ELF-1 (cell line): ENCODE measurements at regions not wholly inside any gene's neighbourhood (a gene's known extent, or its start where the extent isn't known, plus 50 kb on each side); places are given as distances from the start of the nearest gene placed in this dataset.
A peak's percentile ranks its signal among the peaks of the same experiment; 100 is the strongest.
"Not testable (repeated sequence)": the region's sequence is repeated elsewhere in the genome, so short reads cannot be mapped to it uniquely, and the experiment has no call there.

Experiments
- DNase-seq: peaks from one replicate; pipeline ENCODE4 v3.0.0-alpha.2; 2016; ENCODE audit warnings: low read depth, low spot score

DNA sequence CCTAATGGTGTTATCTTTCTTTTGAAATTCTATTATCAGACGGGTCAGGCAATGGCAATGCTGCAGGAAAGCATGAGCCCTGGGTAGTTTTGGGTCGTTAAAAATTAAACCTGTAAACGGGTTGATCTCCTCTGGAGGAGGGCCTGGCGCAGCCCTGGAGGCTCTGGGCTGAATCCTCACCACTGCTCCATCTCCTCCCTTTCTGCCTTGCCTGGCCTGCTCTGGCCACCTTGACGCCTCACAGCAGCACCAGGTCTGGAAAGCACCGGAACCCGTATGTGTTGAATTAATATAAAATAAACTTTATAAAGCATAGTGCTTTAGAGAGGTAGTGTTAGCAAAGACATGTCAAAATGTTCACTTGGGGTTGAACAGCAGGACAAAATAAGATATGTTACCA lies 316.1 kb downstream of the LNPK start:
- no peak for DNase-seq

DNA sequence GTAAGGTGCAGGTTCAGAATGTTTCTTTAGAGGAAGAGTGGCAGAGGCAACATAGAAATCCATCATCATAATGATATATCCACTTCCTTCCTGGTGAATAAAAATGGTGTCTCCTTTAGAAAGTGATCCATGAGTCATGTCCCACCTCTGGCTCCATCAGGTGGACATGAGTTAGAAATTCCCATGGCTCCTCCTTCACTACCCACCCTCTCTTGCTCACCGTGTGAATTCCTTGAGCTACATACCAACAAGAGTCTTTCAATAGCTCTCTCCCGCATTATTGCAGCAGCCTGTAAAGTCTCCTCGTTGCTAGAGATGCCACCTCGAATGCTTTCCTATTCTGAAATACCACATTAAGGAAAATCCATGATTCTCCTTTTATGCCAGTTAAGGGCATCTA lies 317.6 kb downstream of the LNPK start:
- DNase-seq, result no peak

DNA sequence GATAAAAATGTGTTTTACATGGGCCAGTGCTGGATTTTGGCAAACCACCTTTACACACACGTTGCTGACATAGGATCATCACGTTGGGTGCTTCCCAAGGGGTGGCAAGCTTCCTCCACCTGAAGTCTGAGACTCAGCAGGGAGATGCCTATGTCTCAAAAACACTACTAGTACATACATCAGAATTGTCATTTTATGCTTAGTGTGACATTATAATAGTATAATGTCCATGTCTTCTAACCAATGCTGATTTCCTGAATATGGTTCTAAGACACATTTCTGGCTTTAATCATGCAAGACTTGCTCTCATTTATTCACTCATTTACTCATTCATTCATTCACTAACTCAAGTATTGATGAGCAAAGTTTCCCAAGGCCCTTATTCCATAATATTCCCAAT lies 322.3 kb downstream of the LNPK start:
- DNase-seq, result no peak

DNA sequence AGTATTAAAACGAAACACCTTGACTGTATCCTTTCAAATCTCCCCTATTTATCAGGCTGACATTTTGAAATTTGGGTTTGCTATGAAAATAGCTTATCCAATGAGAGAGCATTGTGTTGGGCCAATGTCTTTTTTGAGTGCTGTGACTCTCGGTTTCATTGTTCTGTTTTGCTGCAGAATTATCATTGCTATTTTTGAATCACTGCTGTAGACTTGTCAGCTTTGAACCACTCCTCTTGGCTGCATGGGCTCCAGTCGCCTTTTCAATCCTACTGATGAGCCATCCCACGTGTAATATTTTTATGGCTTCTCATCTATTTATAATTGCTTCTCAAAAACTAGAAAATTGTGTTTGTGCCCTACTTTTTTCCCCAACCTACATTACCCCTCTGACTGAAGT lies 322.8 kb downstream of the LNPK start:
- no peak for DNase-seq

DNA sequence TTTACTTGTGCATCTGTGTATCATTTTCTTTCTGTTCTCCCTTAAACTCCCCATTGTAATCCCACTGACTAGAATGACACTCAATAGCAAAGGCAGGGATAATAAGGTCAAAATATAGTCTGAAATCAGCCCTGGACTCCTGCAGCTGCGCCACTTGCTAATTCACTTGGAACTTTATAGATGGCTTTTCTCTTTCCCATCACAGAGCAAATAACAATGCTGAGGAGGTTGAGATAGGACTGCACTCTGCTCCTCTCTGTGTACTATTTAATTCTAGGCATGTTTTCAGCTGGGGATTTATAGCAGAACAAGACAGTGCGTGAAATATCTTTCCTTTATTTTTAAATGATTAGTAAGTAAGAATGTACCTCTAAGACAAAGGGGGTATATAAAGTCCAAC lies 324.2 kb downstream of the LNPK start:
- no peak for DNase-seq

DNA sequence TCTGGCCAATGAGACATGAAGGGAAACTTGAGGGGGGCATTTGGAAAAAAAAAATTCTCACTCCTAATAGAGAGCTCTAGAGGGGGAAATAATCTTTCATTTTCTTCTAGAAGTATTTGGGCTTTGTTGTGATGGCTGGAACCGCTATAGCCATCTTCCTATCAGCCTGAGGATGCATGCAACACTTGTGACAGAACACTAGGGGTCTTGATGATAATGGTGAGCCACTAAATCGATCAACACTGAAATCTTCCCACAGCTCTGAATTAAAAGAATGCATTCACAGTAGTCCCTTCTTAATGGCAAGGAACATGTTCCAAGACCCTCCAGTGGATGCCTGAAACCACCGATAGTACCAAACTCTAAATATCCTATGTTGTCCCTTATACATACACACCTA lies 325.3 kb downstream of the LNPK start:
- DNase-seq, result no peak

DNA sequence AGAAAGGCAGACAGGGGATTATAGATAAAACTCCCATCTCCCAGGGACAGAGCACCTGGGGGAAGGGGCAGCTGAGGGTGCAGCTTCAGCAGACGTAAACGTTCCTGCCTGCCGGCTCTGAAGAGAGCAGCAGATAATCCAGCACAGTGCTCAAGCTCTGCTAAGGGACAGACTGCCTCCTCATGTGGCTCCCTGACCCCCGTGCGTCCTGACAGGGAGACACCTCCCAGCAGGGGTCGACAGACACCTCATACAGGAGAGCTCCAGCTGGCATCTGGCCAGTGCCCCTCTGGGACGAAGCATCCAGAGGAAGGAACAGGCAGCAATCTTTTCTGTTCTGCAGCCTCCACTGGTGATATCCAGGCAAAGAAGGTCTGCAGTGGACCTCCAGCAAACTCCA lies 333.3 kb downstream of the LNPK start:
- not testable (repeated sequence) for DNase-seq

DNA sequence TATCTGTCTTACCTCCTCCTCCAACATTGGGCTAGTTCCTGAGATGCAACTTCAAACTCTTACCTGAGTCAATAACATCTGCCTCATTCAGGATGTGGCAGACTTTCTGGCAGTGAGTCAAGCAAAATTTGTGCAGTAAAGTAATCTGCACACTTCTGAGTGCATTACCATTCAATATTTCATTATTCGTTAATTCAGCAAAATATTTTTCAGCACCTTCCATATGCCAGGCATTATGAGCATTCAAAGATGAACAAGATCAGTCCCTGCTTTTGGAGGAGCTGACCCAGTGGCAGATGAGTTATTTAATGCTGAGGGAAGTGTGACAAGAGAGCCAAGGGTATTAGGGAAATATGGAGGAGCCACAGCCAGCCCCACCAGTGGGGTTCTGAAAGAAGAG lies 339.7 kb downstream of the LNPK start:
- no peak for DNase-seq

DNA sequence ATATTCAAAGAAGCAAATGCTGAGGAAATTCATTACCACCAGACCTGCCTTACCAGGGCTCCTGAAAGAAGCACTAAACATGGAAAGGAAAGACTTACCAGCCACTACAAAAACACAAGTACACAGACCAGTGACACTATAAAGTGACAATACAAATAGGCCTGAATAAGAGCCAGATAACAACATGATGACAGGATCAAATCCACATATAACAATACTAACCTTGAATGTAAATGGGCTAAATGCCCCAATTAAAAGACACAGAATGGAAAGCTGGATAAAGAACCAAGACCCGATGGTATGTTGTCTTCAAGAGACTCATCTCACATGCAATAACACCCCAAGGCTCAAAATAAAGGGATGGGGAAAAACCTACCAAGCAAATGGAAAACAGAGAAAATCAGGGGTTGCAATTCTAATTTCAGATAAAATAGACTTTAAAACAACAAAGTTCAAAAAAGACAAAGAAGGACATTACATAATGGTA lies 353.4 kb downstream of the LNPK start:
- no peak for DNase-seq

DNA sequence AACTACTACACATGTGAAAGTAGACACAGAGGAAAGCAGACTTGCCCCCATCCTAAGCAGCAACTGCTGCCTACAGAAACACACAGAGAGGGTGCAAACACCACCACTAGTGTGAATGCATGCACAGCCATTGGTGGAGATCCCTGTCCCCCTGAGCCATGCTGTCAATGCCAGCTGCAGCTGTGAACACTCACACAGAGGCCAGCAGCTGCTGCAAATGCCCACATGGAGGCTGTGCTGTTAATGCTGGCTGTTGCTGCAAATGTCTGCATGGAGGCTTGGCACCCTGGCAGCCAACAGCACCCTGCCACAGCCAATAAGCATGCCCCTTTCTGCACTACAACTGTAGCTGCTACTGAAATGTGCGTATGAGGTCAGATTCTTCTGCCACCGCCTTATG lies 355.0 kb downstream of the LNPK start:
- DNase-seq, result no peak

DNA sequence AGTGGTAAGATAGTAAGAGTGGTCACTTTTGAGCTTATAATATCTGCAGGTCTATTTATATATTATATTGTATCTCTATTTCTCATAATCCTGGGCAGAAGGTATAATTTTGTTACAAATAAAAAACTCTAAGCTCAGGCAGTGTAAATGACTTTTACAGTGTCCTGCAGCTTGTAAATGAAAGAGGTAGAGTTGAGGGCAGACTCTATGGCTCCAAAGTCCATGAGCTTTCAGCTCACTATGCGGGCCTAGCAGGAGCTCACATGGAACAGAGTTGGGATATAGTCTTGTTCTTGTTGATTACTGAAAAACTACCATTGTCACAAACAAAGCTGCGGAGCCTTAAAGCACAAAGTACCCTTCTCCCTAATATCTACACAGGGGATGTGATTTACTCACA lies 361.4 kb downstream of the LNPK start:
- no peak for DNase-seq

DNA sequence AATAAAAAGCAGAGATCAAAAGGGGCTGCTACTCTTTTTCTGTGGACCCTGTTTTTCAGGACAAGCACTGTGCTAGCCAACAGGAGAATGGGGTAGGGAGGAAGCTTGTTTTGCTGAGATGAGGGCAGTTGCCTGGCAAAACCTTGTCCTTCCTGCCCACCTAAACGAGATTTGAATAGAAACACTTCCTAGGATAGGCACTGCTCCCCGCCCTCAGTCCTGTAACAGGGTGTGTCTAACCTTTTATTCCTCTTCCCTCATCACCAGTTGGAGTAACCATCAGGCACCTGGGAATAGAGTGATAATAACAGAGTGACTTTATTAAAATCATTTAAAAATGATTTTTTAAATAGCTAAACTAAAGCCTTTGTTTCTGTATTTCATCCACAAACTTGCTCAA lies 368.8 kb downstream of the LNPK start:
- no peak for DNase-seq

DNA sequence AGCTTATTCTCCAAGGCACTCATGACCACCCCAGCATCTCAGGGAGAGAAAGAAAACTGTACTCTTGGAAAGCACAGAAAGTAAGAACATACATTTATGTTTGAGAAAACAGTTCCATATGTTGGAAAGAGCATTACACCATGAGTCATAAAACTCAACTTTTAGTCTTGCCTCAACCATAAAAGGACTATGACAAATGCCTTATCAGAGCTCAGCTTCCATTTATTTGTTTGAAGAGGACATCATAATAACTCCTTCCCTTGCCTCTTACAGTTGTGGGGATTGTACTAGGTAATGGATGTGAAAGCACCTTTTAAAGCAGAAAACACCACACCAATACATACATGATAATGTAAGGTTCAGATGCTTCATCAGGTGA lies 370.8 kb downstream of the LNPK start:
- no peak for DNase-seq

DNA sequence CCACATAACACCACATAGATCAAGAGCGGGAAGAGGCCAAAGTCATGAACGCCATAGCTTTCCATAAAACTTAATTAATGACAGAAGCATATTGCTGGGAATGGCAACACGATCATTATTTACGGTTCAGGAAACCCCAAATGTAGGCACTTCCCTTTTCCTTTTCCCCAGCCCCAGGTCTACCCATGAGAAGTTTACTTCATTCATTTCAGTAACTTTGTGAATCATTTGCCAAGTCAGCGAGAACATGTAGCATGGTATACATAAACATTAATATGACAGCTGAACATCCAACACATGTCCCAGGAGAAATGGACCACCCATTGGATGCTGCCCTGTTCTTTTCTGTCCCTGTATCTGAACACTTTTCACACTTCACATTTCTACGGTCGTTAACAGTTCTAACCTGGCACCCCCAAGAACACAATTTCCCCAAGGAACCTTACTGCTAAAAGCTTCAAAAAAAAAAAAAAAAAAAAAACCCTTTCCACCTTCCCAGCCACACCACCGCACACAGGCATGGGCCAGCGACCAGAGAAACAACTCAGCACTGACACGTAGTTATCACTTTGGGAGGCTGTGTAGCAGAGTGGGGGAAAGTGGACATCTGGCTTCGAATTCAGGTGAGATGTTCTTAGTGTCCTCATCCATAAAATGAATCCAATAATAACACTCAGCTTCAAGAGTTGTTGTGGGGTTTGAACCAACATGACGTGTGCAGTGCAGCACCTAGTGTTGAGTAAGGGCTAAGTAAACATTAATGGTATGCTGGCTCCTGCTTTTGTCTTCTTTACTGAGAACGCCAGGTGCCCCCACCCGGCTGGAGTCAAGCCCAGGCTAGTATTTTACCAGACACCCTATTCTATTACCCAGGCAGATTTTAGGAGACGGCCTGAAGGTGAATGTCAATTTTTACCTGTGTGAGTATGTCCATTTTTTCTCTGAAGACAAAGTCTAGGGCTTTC lies 371.5 kb downstream of the LNPK start:
- no peak for DNase-seq

DNA sequence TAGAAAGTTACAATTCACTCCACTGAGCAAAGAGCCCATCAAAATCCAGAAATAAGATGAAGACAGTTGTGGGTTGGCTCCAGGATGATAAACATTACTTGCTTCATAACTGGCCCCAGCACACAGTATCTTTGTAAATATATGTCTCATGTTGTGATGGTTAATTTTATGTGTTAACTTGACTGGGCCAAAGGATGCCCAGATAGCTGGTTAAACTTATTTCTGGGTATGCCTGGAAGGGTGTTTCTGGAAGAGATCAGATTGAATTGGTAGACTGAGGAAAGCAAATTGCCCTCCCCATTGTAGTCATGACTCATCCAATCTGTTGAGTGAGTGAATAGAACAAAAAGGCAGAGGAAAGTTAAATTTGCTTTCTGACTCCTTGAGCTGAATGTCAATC lies 373.8 kb downstream of the LNPK start:
- no peak for DNase-seq

DNA sequence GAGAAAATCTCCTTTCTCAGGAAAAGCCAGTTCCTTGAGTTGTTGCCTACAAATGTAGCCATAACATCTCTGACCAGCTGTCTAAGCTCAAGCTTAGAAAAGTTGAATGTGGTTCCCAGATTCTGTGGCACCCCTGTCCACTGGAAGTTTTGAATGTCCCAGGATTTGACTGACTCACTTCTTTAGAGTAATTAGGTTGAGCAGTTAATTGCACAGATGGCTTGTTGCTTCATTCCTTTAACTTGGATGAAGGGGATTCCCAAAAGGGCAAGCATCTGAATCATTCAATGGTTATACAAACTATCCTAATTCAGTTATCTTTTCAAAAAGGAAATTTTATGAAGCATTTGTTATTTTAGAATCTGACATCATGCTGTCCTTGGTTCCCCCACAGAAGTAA lies 374.7 kb downstream of the LNPK start:
- DNase-seq, result no peak

DNA sequence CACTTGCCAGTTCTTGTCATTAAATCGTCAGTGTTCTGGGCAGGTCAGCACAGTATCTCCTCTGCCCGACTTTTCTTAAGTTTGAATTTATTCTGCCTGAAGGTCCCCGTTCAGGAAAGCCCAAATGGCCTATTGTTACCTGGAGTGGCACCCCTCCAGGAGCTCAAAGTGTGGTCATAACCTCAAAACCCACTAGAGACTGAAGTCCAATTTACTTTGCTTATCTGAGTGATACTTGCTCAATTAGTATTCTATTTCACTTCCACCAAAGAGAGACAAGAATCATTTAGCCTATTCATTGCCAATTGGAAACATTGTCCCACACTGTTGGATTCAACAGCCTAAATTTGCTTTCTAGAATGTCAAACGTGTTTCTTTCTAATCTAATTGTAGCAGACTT lies 375.3 kb downstream of the LNPK start:
- no peak for DNase-seq

DNA sequence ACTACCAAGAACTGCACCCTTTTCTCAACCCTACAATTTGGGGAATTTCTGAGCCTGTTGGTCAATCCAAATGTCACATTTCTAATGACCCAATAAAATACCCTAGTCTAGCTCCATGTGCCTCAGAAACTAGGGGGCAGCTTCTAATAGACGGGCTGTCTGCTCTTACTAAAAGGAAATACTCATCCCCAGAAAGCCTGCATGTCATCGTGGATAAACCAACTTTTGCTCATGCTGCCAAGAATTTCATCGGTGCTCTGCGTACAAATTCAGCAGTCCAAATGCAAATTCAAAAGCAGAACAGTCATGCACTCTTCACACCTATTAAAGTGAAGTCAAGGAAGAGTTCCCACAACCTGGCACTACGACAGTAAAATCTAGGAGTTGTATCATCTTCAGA lies 377.3 kb downstream of the LNPK start:
- no peak for DNase-seq

DNA sequence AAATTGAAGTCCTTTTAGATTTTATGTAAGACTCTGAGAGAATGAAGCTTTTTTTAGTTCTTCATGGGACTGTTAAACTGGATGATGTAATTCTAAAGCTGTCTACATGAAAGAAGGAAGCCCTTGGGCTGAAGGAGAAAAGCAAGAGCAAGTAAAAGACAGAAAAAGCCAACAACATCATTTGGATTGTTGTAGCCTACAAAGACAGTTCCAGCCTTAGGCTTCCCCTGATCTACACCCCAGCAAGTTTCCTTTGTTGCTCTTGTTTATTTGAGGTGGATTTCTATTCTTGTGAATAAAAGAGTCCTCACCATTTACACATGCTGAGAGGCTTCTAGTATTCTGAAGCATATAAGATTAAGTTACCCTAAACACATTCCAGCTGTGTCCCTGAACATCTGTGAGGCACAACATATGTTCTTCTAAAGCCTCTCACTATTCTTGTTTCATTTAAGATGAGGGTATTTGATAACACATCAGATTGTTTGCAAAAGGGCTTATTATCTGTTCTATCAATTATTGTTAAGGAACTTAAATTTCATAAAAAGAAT lies 377.8 kb downstream of the LNPK start:
- peak; percentile 50 for DNase-seq

DNA sequence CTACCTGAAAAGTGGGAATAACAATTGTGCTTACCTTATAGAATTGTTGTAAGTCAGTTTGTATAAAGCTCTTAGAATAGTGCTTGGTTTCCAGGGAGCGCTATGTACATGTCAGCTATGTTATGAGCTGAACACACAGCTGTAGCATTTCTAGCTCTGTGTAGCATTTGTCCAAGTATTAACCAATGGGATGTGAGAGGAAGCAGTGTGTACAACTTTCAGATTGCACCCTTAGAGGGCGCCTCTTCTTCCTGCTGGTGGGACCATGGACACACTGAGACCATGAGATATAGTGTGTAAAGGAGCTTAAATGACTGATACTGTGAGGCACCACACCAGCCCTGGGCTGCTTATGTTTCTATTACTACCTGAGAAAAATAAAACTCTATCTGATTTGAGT lies 380.2 kb downstream of the LNPK start:
- DNase-seq, result no peak

DNA sequence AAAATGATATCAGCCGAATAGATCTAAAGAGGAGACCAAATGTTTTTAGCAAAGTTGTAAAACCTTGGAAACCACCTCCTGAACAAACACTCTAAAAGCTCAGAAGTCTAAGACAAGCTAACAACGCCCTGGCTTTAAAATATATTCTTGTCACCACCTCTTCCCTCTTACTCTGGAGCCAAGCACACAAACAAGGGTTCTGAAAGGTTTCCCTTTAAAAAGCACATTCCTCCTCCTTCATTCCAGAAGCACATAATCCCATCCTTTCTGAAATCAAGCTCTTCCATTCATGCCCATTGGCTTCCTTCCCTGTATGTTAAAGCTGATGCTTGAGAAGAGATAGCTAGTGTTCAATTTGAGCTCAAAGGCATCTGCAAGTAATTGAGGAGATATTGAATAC lies 382.0 kb downstream of the LNPK start:
- DNase-seq, result no peak

DNA sequence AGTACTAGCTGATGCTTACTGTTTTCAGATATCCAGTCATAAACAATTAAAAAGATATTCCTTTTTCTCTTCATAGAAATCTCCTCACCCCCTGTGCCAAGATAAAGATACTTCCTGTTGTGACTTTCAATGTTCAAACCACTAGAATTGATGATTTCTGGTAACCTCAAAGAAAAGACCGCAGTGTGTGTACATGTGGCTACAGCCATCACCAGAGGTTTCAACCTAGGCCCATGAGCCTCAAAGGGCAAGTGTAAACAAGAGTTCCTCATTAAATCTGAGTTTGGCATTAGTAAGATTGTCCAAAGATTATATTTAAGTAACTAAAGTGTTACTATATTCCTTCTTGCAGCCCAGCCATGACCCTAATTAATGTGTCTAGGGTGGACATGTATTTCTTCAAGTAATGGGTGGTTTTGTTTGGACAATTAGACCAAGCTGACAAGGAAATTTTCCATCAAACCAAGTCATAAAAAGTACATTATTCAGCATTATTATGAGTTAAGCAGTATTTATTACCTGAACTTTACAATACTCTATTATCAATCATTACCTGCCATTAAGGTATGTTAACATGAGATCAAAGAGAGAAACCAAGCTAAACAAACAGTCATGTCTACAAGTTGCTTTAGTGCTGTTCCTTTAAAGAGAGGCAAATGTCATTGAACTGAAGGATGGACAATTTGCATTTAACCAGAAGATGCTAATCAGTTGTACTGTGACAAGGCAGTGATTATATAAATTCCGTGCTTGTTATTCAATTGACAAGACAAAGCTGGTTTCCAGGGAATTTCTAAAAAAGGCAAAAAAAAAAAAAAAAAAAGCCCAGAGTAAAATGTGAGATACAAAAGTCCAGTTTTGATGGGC lies 382.7 kb downstream of the LNPK start:
- no peak for DNase-seq
